ENCODE measurements at regions not wholly inside any gene's neighbourhood (a gene's known extent, or its start where the extent isn't known, plus 50 kb on each side); places are given as distances from the start of the nearest gene placed in this dataset.

DNA sequence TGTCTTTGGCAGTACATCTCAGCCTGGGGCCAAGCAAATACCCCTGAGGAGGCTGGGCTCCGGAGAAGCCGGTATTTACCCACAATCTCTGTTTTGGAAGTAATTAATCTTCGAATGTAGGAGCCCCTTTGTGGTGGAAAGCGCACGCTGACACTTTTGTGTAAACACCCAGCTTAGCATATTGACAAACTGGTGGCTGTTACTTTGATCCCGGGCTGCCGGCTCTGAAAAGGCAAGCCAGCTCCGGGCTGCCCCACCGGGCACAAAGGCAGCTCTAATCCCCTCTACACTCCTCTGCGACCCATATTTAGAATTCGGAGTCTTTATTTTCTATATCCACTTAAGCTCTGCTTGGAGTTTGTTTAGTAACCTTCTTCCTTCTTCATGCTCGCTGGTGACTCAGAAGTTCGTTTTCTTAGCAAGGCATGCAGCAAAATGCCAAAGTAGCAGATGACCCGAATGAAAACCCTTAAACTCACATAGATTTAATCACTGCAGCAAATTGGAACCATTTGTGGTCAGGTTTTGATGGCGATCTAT, 144.0 kb upstream of the IRX3 start:
- POLR2A ChIA-PET = no interaction called here
- CTCF ChIA-PET = no interaction called here

DNA sequence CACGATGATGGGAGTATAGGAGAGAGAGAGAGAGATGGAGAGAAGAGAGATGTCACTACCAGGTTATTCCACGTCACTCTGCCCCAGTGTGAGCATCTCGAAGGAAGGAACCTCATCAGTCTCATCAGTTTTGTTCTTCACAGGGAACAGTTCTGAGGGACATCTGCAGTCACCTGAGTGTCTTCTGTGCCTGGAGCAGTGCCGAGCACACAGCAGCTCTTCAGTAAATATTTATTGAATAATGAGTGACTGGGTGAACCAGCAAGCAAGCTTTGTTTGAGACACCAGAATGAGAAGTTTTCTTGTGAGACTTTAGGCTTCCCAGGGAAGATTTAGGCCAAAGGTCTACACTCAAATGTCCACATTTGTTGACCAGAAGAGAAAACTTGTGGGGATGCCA, 142.4 kb upstream of the IRX3 start:
- CTCF ChIA-PET = no interaction called here

GRCh38 chr16:54426553-54426849, 139.9 kb upstream of the IRX3 start:
- ChIA-PET POLR2A (no interaction called here), CTCF (no interaction called here)

More for the DNA sequence above, 142.4 kb upstream of the IRX3 start:
- POLR2A ChIA-PET = no interaction called here

DNA sequence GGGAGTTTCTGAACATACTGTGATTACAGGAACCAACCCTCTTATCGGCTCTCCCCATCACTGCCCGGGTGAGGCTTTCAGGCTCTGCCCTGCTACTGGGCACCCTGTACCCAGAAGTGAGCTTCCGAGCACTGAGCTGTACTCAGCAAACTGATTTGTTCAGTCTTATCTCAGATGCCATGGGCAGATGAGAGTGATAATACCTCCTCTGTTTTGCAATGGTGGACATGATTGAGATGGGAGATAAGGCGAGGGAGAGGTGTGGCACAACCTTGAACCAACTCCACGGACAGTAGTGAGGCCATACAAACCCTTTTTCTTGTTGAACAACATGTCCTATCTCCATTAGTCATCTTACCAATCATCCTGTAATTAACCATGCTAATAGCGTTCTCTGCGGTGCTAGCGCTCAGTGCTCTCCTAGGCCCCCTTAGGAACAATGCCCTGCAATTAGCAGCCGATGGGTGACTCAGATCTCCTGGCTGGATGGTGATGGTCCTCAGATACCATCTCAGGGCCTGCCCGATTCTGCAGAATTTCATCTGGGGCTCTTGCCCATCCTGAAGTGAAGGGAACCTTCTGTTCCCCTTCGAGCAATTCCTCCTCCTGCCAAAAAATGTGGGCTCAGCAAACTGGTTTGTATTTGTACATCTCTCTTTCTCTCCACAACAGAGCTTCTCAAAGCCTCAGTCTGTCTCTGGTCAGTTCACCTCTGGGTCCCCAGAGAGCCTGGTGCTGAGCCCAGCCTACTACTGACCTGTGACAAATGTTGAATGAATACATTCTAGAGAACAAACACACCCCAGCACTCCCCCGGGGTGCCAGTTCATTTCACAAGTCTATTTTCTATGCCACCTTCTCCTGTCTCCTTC, 139.3 kb upstream of the IRX3 start:
- ChIA-PET CTCF (no interaction called here), POLR2A (no interaction called here)

GRCh38 chr16:54425068-54425467, 138.5 kb upstream of the IRX3 start:
- CTCF ChIA-PET = no interaction called here

DNA sequence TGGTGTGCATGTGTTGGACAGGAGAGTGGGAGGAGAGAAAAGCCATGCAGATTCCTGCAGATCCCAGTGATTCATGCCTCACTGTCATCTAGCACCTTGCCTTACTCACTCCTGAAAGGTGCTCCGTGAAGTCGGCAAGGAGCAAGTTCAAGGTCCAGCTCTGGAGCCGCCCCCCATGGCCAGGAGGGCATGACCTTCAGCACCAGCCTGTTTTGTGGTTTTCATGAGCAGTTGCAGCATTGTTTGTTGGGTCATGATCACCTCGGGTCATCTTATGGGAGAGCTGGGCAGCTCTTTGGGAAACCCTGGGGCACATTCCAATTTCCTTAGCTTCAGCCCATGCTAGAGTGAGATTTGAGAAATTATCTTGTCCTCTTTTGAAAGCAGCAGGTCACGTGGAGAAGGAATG, 137.5 kb upstream of the IRX3 start:
- ChIA-PET POLR2A (no interaction called here), CTCF (no interaction called here)

More at GRCh38 chr16:54425068-54425467, 138.5 kb upstream of the IRX3 start:
- POLR2A ChIA-PET = no interaction called here

- ChIA-PET CTCF (no interaction called here), POLR2A (no interaction called here)
Measured at GRCh38 chr16:54422569-54422978, 136.0 kb upstream of the IRX3 start.

DNA sequence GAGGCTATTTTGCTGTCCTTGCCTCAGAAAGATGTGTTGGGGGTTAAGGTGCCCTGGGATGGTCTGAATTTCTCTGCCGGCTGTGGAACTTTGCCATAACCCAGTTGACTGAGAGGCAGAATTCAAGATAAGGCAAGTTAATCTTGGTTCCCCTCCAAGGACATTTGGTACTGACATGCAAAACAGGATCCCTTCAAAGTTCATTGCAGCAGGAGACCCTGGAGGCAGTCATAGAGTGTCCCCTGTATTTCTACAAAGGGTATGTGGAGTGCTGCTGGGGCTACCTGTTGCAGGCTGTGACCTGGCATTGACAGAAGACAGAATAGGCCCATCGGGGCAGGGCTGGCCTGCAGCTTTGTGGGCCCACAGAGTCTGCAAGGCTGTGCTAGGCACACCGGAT, 135.6 kb upstream of the IRX3 start:
- POLR2A ChIA-PET = no interaction called here
- CTCF ChIA-PET = no interaction called here

GRCh38 chr16:54421220-54421619, 134.6 kb upstream of the IRX3 start:
- CTCF ChIA-PET = no interaction called here
- POLR2A ChIA-PET = no interaction called here

- POLR2A ChIA-PET = no interaction called here
- CTCF ChIA-PET = no interaction called here
Measured at GRCh38 chr16:54418903-54419302, 132.3 kb upstream of the IRX3 start.

DNA sequence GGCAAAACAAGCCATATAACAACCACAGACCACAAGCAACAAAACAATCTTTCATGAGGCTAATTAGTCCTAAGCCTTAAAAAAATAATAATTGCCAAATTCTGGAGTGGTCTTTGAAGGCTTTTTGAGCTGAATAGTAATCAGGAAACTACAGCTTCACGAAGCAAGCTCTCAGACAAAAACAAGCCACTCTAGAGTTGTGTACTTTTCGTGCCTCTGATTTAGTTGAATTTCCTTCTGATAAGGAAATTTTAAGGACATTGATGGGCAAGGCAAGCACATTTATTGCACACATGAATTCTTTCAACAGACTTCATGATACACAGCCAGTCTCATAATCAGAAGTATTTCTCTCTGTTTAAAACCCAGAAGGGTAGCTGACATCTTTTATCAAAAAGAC, 130.8 kb upstream of the IRX3 start:
- ChIA-PET CTCF (no interaction called here), POLR2A (no interaction called here)

DNA sequence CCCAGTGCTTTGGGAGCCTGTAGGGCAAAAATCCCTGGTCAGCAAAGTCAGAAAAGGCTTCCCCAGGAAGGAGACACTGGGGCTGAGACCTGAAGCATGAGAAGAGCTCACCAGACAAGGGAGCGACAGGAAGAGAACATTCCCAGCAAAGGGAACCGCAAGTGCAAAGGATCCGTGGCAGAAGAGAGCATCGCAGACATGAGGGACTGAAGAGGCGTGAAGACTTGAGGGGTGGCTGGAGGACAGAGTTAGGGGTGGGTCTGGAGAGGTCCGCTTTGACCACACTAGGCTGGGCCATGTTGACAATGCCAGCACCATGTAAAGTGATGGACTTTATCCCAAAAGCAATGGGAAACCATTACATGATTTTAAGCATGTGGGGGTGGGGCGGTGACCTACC, 128.1 kb upstream of the IRX3 start:
- CTCF ChIA-PET = no interaction called here
- POLR2A ChIA-PET = no interaction called here

- CTCF ChIA-PET = interaction anchor here (0.6 kb wide), 1 partner anchor 248 kb away, joined by 3 read pairs; no protein-coding TSS in a partner anchor
- POLR2A ChIA-PET = no interaction called here
Measured at GRCh38 chr16:54412777-54413455, 126.3 kb upstream of the IRX3 start.

- POLR2A ChIA-PET = no interaction called here
- CTCF ChIA-PET = interaction anchor here (0.6 kb wide), 1 partner anchor 247 kb away, joined by 3 read pairs; no protein-coding TSS in a partner anchor
Measured at GRCh38 chr16:54412037-54412436, 125.5 kb upstream of the IRX3 start.

DNA sequence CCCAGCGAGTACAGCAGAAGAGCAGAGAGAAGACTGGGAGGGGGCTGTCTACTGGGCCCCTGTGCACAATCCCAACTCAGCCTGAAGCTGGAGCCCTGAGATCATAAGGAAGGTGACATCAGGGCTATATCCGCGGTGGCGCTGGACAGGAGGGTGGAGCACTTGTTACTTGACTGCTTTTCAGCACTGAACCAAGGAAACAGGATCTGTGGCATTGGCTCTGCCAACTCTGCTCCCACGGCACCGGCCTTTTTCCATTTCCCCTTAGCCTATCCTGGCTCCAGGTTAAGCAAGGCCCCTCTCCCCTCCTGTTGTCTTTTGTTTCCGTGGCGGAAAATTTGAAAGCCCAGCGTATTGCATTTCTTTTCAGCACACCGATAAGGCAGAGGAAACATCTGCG, 125.0 kb upstream of the IRX3 start:
- ChIA-PET POLR2A (no interaction called here), CTCF (no interaction called here)

- ChIA-PET CTCF (no interaction called here), POLR2A (no interaction called here)
Measured at GRCh38 chr16:54409982-54410381, 123.4 kb upstream of the IRX3 start.

DNA sequence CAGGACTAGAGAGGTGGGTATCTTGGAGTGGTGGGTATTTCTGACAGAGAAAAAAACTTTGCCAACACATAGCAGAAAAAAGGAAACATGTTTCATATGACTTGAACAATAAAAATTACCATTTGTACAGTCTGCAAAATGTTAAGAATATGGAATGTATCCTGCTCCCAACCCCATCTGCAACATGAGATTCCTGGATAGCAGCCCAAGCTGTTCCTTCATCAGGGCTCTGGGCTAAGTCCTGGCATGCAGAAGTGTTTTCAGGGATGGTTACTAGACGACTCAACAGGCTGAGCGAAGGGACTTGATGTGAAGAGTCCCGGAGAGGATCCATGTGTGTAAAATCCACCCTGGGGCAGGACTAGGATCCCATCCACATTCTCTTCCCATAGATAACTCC, 121.0 kb upstream of the IRX3 start:
- POLR2A ChIA-PET = no interaction called here
- CTCF ChIA-PET = no interaction called here

DNA sequence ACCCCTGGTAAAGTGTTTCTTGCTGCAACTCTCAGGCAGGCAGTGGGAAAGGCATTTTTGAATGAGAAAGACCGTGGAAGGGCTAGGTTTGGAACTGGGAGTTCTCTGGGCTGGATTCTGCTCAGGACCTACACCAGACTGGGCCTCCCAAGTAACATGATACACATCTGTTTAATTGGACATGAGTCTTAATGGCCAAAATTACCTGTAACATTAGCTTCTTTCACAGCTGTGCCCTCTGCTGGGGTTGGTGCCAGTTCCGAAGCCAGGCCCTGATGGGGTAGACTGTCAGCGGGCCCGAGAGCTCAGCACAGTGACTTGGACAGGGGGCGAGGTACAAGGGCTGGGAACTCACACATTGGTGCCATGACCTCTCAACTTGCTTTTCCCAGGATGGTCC, 118.9 kb upstream of the IRX3 start:
- CTCF ChIA-PET = no interaction called here
- POLR2A ChIA-PET = no interaction called here

DNA sequence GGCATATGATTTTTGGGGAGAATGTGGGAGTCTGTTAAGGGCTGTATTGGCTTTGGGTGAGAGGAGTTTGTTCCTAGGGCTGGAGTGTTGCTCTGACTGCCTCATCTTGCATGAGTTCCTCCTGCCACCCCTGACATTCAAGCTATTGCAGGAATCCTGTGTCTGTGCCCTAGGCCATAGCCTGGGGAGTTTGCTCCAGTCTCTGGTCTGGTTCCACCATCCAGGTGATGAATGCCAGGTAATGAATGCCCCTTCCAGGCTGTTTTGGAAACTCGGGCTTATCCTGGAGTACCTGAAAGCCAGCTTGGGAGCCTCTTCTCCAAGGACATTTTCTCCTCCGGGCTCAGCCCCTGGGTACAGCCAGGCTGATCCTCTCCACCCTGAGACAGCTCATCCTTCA, 117.0 kb upstream of the IRX3 start:
- ChIA-PET POLR2A (no interaction called here), CTCF (no interaction called here)

- POLR2A ChIA-PET = no interaction called here
- CTCF ChIA-PET = no interaction called here
Measured at GRCh38 chr16:54402873-54403272, 116.3 kb upstream of the IRX3 start.

DNA sequence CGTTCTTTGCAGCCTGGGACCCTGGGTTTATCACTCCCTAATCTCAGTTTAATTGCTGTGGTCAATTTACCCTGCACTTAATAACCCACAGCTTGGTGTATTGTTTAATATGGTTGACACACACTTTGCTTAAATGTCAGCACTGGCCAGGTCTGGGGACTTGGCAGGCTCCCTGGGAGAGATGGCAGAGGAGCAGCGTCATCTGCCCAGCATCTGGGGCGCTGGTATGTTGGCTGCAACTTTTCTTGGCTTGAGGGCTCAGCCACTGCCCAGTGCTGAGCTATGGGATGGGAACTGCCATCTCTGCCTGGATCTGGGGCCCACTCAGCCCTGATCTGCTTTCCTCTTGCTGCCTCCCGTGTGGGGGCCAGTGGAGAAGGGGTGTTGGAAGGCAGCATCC, 115.7 kb upstream of the IRX3 start:
- ChIA-PET CTCF (no interaction called here), POLR2A (no interaction called here)

DNA sequence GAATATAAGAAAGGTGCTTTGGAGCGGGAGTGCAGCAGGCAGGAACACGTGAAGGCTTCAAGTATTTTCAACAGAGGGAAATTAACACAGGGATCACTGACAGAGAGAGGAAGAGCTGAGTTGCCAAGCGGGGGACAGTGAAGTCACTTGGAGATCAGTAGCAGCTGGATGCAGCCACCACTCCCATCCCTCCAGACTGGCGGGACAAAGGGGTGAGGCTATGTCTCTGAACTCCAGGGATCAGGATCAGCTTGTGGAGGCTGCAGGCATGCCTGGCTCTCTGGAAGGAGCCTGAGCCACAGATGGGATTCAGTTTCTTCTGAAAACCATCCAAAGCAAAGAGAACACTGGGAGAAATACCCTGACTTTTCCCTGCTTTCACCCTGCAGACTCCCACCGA, 113.7 kb upstream of the IRX3 start:
- POLR2A ChIA-PET = no interaction called here

More for the DNA sequence above, 113.7 kb upstream of the IRX3 start:
- CTCF ChIA-PET = interaction anchor here (0.7 kb wide), 1 partner anchor 1535 kb away, joined by 3 read pairs; no protein-coding TSS in a partner anchor

Data from activated CD8-positive, alpha-beta memory T cell treated with anti-CD3 and anti-CD28 coated beads for 36 hours (primary cell).